Small intestine (tissue), 7 donors: ENCODE measurements at regions not wholly inside any gene's neighbourhood (a gene's known extent, or its start where the extent isn't known, plus 50 kb on each side); places are given as distances from the start of the nearest gene placed in this dataset.

ENCODE experiments used
- DNase-seq, 2 donors: peaks; one replicate each; pipeline versions ENCODE4 v3.0.0 to v3.0.0-alpha.2; 2013
- FAIRE-seq: peaks from 2 replicates; lab custom pipeline; 2012; peaks lifted over from hg19 to GRCh38; lab: Jason Lieb, UNC
- H3K27ac ChIP-seq, 3 donors: one replicate each; pipeline ENCODE4 v1.5.1; 2013; ENCODE audit warnings: low read length in 2 of 3, mild to moderate bottlenecking in 2 of 3, control low read depth in 1 of 3, inconsistent platforms in 1 of 3, low read depth in 1 of 3, moderate library complexity in 1 of 3
- H3K27me3 ChIP-seq, 3 donors: one replicate each; pipeline ENCODE4 v1.6.1; 2013; ENCODE audit warnings: low read length in 3 of 3, inconsistent platforms in 1 of 3; ENCODE audit not compliant: control insufficient read depth in 3 of 3, insufficient read depth in 3 of 3
- H3K36me3 ChIP-seq, 3 donors: one replicate each; pipeline ENCODE4 v1.6.1; 2013; ENCODE audit warnings: low read length in 3 of 3, inconsistent platforms in 1 of 3, low read depth in 1 of 3, mild to moderate bottlenecking in 1 of 3, moderate library complexity in 1 of 3; ENCODE audit not compliant: control insufficient read depth in 3 of 3, insufficient read depth in 2 of 3
- H3K4me1 ChIP-seq, 3 donors: one replicate each; pipeline ENCODE4 v1.6.1; 2013; ENCODE audit warnings: low read length in 2 of 3, inconsistent platforms in 1 of 3, low read depth in 1 of 3, mild to moderate bottlenecking in 1 of 3, moderate library complexity in 1 of 3; ENCODE audit not compliant: control insufficient read depth in 3 of 3, insufficient read depth in 2 of 3
- H3K4me3 ChIP-seq, 3 donors: one replicate each; pipeline ENCODE4 v1.5.1; 2013; ENCODE audit warnings: low read length in 3 of 3, control low read depth in 1 of 3, inconsistent platforms in 1 of 3, low read depth in 1 of 3, mild to moderate bottlenecking in 1 of 3, moderate library complexity in 1 of 3
- H3K9me3 ChIP-seq, 2 donors: one replicate each; pipeline ENCODE4 v1.6.1; 2013; ENCODE audit warnings: low read depth in 1 of 2, low read length in 1 of 2; ENCODE audit not compliant: control insufficient read depth in 2 of 2, insufficient read depth in 1 of 2
- WGBS, 3 donors: extraction: QIAGEN DNeasy Blood & Tissue Kit; methylation state at CpG; one replicate each; pipeline ENCODE4 v1.1.7; 2013; 5-methylcytosine and 5-hydroxymethylcytosine counted together
- donor health status: healthy with polysubstance abuse.
- donor health status: control.
- donor health status: control.
- donor health status: Bipolar disorder and iron deficiency.
- donor health status: healthy.

DNA sequence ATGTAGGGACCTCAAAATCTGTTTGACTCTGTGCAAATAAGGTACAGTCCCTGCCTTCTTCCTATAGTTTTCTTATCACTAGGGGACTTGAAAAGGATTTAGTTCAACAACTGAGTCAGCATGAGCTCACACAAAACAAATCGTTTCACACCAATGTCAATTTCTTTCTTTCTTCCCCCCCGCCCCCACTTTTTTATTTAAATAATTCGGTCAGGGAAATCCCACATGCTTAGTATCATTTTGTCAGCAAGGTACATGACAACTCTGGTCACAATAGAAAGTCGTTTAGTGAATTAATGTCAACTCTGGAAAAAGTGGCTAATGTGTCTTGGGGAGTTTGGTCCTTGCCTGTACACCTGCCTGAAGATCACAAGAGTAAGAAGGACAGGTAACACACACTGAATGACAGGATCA lies 232.2 kb upstream of the PLEKHG7 start:
- Histone ChIP-seq H3K4me1 (peaks cover 2 to 31% (median 5%) of the 10 kb centered on the region in 3 donors), H3K9me3 (no peaks in the 10 kb centered on the region), H3K36me3 (no peaks in the 10 kb centered on the region), H3K4me3 (peak overlapping the region in 1 of 3 donors; percentile 0), H3K27ac (no peak overlapping the region), H3K27me3 (no peaks in the 10 kb centered on the region)
- DNase-seq = no peak
- 74 to 78% (median 77%) methylated on average over 4 of the region's 4 CpGs for WGBS, 3 donors
- no peak for FAIRE-seq

DNA sequence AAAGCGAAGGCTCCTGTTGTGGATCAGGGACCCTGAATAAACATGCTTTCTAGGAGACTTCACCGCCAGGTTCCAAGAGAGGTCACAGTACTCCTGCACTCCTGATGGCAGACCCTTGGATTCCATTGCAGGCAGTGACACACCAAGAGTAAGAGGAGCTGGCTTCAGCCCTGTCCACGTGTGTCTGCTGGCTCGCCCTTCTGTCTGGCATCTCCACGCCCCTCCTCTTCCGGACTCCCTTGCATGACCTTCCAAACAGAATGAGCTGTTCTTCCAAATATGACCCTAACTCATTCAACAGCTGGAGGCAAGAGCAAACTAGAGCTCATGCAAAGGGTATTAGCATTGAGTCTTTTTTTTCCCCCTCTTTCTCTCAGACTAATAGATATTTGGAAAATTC lies 233.0 kb upstream of the PLEKHG7 start:
- FAIRE-seq (no peak), DNase-seq (no peak)
- Histone ChIP-seq H3K9me3 (no peaks in the 10 kb centered on the region), H3K4me1 (peaks cover 2 to 31% (median 5%) of the 10 kb centered on the region in 3 donors), H3K27ac (no peak overlapping the region), H3K36me3 (no peaks in the 10 kb centered on the region), H3K27me3 (no peaks in the 10 kb centered on the region), H3K4me3 (no peak overlapping the region)
- WGBS, 3 donors = 72 to 81% (median 73%) methylated on average over 6 of the region's 6 CpGs

DNA sequence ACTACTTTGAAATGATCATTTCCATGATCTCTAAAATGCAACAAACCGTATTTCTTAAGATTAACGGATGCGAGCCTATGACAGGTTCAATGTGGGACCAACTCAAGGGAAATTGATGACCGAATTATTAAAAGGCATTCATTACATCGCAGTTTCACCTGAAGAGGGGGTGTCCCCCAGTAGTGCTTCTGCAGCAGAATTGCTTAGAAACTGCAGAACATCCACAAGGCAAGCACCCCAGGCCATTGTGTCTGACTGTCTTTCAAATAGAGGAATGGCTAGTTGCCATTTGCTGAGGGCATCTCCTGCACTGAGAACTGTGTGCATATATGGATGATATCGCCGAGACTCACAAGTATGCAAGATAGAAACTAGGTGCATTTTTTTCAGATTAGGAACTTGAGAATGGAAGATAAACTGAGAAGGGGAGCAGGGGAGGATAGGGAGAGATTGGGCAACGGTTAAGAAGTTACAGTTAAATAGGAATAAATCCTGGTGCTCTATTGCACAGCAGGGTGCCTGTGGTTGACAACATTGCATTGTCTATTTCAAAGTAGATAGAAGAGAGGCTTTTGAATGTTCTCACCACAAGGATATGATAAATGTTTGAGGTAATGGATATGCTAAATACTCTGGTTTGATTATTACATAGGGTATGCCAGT lies 234.3 kb upstream of the PLEKHG7 start:
- Histone ChIP-seq H3K9me3 (no peaks in the 10 kb centered on the region), H3K27ac (peak overlapping the region in 1 of 3 donors; percentile 46), H3K4me3 (no peak overlapping the region), H3K36me3 (no peaks in the 10 kb centered on the region), H3K27me3 (no peaks in the 10 kb centered on the region), H3K4me1 (peaks cover 2 to 29% (median 5%) of the 10 kb centered on the region in 3 donors)
- no peak for FAIRE-seq
- no peak for DNase-seq
- 90 to 91% (median 91%) methylated on average over 8 of the region's 8 CpGs for WGBS, 3 donors

DNA sequence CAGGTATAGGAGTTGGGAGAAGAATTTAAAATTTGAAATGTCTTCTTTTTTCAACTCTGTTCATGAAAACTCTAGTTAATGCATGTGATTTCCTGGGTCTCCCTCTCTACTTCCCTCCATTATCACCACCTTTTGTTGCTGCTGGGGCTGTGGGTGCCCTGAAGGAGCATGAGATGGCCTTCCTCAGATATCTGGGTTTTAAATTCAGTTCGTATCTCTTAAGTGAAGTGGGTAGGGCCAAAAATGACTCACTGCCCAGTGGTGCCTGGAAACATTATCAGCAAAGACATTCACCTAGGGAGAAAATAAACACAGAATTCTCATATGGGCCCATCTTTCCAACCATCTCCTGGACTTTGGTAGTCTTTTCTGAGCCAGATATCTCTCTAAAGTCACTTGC lies 234.9 kb upstream of the PLEKHG7 start:
- 10 to 62% (median 24%) methylated on average over 1 of the region's 1 CpG for WGBS, 3 donors
- no peaks in the 10 kb centered on the region for H3K36me3 ChIP-seq
- peaks cover 2 to 27% (median 5%) of the 10 kb centered on the region in 3 donors for H3K4me1 ChIP-seq
- no peaks in the 10 kb centered on the region for H3K9me3 ChIP-seq
- no peak overlapping the region for H3K4me3 ChIP-seq
- no peak for FAIRE-seq
- DNase-seq = peak; percentile 51 to 56
- H3K27me3 ChIP-seq = no peaks in the 10 kb centered on the region
- peak overlapping the region in 1 of 3 donors; percentile 46 for H3K27ac ChIP-seq

DNA sequence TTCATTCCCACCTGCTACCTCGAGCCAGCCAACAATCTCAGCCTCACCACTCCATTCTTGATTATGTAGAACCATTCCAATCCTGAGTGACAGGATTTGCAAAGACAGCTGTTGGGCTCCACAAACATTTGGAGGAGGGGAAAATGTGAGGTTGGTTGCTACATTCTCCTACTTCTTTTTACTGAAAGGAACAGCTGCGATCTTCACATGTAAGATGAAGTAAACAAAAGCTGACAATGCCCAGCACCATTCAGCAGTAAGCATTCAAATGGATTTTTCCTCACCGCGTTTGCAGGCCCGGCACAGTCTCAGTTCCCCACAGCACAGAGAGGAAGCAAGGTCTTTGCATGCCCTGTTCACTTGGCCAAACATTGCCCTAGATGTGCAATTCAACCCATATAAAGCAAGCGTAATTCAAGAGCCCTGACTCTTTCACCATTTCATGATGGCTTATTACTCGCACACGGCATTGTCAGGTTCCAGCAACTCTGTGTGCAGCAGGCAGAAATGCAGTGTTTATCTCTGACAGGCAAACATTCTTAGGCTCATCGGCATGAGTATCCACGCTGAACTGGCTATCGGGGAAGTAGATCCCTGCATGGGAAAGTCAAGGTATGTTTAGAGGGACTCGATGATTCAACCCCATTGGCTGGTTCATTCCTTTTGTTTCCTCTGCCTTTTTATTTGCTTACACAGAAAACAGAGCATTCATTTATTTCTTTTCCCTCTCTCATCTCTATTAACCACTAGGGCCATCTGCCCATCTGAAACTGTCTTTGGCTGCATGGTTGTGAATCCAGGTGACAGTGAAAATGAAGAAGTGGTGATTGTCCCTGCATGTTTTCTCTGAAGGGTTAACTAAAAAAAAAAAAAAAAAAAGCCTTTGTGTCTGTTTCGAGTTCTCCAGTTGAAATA lies 236.1 kb upstream of the PLEKHG7 start:
- 60 to 84% (median 82%) methylated on average over 13 of the region's 13 CpGs for WGBS, 3 donors
- DNase-seq (no peak), FAIRE-seq (no peak)
- Histone ChIP-seq H3K27ac (peak overlapping the region in 1 of 3 donors; percentile 17), H3K4me1 (peaks cover 2 to 19% (median 5%) of the 10 kb centered on the region in 3 donors), H3K36me3 (no peaks in the 10 kb centered on the region), H3K4me3 (no peak overlapping the region), H3K9me3 (no peaks in the 10 kb centered on the region), H3K27me3 (no peaks in the 10 kb centered on the region)

DNA sequence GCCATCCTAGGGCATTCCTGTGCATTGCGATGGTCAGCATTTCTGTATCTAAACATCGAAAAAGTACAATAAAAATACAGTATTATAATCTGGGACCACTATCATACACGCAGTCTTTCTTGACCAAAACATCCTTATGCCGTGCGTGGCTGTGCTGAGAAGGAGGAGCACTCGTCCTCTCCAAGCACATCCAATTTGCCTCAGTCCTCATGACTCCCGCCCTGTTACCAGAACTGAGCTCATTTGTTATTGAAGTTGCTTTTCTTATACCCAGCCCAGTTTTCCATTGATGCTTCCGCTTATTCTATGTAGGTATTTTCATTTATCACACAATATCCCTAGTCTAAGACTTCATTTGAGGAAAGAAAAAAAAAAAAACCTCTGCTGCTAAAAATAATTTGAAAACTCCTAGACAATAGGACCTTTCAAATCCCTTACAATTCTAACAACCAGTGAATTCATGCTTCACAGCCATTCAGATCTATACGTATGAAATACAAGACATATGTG lies 236.9 kb upstream of the PLEKHG7 start:
- WGBS, 3 donors = 95 to 99% (median 98%) methylated on average over 9 of the region's 9 CpGs
- no peak overlapping the region for H3K4me3 ChIP-seq
- no peaks in the 10 kb centered on the region for H3K36me3 ChIP-seq
- no peaks in the 10 kb centered on the region for H3K9me3 ChIP-seq
- FAIRE-seq (no peak), DNase-seq (no peak)
- no peaks in the 10 kb centered on the region for H3K27me3 ChIP-seq
- peaks cover 2 to 16% (median 5%) of the 10 kb centered on the region in 3 donors for H3K4me1 ChIP-seq
- H3K27ac ChIP-seq = no peak overlapping the region

DNA sequence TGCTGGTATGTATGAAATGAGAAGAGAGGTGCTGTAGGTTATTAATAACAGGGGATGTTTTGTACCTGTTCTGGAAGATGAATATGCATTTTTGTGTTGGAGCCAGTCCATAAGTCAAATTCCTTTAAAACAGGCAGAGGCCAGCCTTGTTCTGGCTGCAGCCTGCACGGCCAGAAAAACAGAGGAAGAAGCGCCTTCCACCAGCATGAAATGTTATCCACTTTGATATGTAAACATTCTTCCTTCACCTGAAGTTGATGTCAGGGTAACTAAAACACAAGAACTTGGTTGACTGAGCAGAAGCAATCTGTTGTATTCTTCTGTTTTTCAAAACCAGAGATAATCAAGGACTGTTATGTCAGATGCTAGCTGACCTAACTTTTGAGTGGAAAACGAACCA lies 237.9 kb upstream of the PLEKHG7 start:
- whole genome bisulfite sequencing, 3 donors = 71 to 88% (median 85%) methylated on average over 3 of the region's 3 CpGs
- H3K27ac ChIP-seq = no peak overlapping the region
- DNase-seq = no peak
- H3K4me3 ChIP-seq = no peak overlapping the region
- no peaks in the 10 kb centered on the region for H3K36me3 ChIP-seq
- FAIRE-seq = no peak
- no peaks in the 10 kb centered on the region for H3K9me3 ChIP-seq
- H3K27me3 ChIP-seq = no peaks in the 10 kb centered on the region
- H3K4me1 ChIP-seq = peaks cover 2 to 16% (median 3%) of the 10 kb centered on the region in 3 donors

DNA sequence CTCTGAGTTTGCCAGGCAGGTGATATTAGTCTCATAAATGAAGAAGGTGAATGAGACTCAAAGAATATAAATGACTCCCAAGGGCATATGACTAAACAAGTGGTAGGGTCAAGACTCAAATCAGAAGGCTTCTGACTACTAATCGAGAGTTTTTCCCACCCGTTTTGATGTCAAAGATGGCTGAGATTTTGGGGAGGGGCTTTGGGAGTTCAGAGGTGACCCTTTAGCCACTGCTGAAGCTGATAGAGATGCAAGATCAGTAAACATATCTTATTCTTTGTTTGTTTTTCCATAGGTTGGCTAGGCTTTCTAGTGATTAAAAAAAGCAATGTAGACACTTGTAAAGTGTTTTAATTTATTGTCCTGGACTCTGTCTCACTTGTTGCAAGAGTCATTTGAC lies 239.6 kb upstream of the PLEKHG7 start:
- Histone ChIP-seq H3K27ac (no peak overlapping the region), H3K9me3 (no peaks in the 10 kb centered on the region), H3K36me3 (no peaks in the 10 kb centered on the region), H3K4me1 (peaks cover 0 to 6% (median 3%) of the 10 kb centered on the region in 3 donors), H3K27me3 (no peaks in the 10 kb centered on the region), H3K4me3 (no peak overlapping the region)
- no peak for FAIRE-seq
- WGBS, 3 donors = 90 to 95% (median 91%) methylated on average over 2 of the region's 2 CpGs
- no peak for DNase-seq
